ENCODE measurements at regions not wholly inside any gene's neighbourhood (a gene's known extent, or its start where the extent isn't known, plus 50 kb on each side); places are given as distances from the start of the nearest gene placed in this dataset.

- H3K4me3 Mint-ChIP-seq, result no peak overlapping the region
- H3K36me3 Mint-ChIP-seq (ENCODE audit: low read depth), result no peaks in the 10 kb centered on the region
- peaks cover 67% of the 10 kb centered on the region for H3K4me1 Mint-ChIP-seq (ENCODE audit: low read depth)
- no peaks in the 10 kb centered on the region for H3K27me3 Mint-ChIP-seq (ENCODE audit: low read depth)
- no peaks in the 10 kb centered on the region for H3K9me3 Mint-ChIP-seq
- peak overlapping the region; percentile 62 for H3K27ac Mint-ChIP-seq
Measured at GRCh38 chr2:43171789-43172188, 54.6 kb downstream of the ZFP36L2 start.

GRCh38 chr2:43170405-43171105 is 55.9 kb downstream of the ZFP36L2 start:
- peak overlapping the region; percentile 71 for H3K27ac Mint-ChIP-seq
- peak overlapping the region; percentile 36 for H3K4me3 Mint-ChIP-seq
- no peaks in the 10 kb centered on the region for H3K36me3 Mint-ChIP-seq (ENCODE audit: low read depth)
- no peaks in the 10 kb centered on the region for H3K27me3 Mint-ChIP-seq (ENCODE audit: low read depth)
- no peaks in the 10 kb centered on the region for H3K9me3 Mint-ChIP-seq
- peaks cover 61% of the 10 kb centered on the region for H3K4me1 Mint-ChIP-seq (ENCODE audit: low read depth)

DNA sequence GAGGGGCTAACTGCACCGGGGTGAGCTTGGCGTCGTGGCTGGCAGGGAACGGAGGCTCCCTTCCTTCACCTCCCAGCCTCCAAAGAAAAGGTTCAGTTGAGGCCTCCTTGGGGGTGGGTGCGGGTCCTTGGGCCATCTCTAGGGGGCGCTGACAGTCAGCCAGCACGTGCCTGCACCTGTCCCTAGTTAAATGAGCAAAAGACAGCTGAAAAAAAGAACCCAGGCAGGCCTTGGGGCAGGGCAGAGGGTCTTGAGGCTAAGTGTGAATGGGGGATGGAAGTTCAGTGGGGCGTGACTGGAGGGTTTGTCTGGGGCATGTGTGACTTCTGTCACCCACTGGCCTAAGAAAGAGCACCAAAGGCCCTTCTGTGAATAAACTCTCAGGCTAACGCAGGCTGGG is 56.4 kb downstream of the ZFP36L2 start:
- H3K27ac Mint-ChIP-seq, result peak overlapping the region; percentile 71
- no peaks in the 10 kb centered on the region for H3K36me3 Mint-ChIP-seq (ENCODE audit: low read depth)
- peak overlapping the region; percentile 36 for H3K4me3 Mint-ChIP-seq
- H3K27me3 Mint-ChIP-seq (ENCODE audit: low read depth), result no peaks in the 10 kb centered on the region
- no peaks in the 10 kb centered on the region for H3K9me3 Mint-ChIP-seq
- peaks cover 59% of the 10 kb centered on the region for H3K4me1 Mint-ChIP-seq (ENCODE audit: low read depth)

DNA sequence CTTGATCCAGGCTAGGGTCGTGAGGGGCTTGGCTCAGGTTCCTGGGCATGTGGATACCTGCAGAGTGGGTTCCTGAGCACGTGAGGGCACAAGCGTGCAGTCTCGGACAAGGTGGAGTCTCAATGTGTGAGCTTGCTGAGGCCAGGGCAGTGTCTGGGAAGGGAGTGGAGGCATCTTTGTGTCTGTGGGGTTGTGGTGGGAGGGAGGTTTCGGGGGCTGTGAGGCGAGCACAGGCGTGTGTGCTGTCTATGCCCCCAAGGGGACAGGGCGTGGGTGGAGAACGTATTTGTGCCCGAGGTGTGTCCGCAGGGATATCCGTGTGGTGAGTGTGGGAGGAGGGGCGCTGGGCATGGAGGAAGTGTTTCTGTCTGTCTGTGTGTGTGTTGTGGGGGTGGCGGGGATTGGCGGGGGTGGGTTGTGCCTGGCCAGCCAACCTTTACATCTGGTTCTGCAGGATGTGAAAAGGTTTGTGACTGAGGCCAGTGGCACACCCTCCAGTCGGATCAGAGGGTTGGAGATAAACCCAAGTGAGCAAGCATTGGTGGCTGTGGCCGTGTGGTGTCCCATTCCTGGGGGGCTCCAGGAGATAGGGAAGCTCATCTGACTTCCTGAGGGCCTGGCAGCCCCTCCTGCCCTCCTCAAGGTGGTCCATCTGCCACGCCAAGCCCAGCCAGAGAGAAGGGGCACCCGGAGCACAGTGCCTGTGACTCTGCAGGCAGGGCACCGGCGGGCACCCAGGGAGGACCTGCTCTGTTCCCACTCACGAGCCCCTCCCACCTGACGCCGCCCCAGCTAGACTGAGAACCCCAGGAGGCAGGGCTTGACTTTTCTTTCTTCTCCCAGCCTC is 57.1 kb downstream of the ZFP36L2 start:
- Mint-ChIP-seq H3K27ac (peak overlapping the region; percentile 94), H3K36me3 (ENCODE audit: low read depth) (no peaks in the 10 kb centered on the region), H3K4me3 (peak overlapping the region; percentile 78), H3K4me1 (ENCODE audit: low read depth) (peaks cover 55% of the 10 kb centered on the region), H3K9me3 (no peaks in the 10 kb centered on the region), H3K27me3 (ENCODE audit: low read depth) (no peaks in the 10 kb centered on the region)

- H3K4me1 Mint-ChIP-seq (ENCODE audit: low read depth), result peaks cover 46% of the 10 kb centered on the region
- peak overlapping the region; percentile 46 for H3K4me3 Mint-ChIP-seq
- H3K36me3 Mint-ChIP-seq (ENCODE audit: low read depth), result no peaks in the 10 kb centered on the region
- H3K27ac Mint-ChIP-seq, result peak overlapping the region; percentile 94
- H3K9me3 Mint-ChIP-seq, result no peaks in the 10 kb centered on the region
- H3K27me3 Mint-ChIP-seq (ENCODE audit: low read depth), result no peaks in the 10 kb centered on the region
Measured at GRCh38 chr2:43168016-43168369, 58.4 kb downstream of the ZFP36L2 start.

DNA sequence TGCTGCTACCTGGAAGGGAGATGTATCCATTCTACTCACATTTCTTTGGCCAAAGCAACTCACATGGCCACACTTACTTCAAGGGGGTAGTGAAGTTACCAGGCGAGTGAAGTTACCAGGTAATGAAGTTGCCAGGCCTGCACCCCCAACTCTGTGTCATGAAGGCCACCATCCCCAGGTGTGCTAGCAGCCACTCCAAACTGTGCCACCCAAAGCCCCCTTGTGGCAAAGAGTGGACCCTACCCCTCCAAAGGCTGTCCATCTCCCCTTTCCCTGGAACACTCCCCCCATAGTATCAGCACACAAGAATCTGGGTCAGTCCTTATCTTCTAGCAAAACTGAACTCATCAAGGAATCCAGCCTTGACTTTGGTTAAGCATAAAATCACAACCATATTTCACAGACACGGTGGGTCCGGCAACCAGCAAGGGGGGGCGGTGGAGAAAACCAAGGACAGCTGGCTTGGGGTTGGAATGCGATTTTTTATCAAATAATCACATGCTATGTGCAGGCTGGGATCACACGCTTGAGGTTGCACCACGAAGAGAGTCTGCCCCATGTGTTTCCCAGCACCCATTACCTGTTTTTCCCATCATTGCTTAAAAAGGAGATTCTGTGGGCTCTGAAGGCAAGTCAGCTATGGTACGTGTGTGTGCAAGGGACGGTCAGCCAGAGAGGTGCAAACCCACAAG is 60.9 kb downstream of the ZFP36L2 start:
- H3K4me1 Mint-ChIP-seq (ENCODE audit: low read depth), result peaks cover 38% of the 10 kb centered on the region
- H3K27ac Mint-ChIP-seq, result peak overlapping the region; percentile 13
- no peaks in the 10 kb centered on the region for H3K27me3 Mint-ChIP-seq (ENCODE audit: low read depth)
- H3K36me3 Mint-ChIP-seq (ENCODE audit: low read depth), result no peaks in the 10 kb centered on the region
- no peaks in the 10 kb centered on the region for H3K9me3 Mint-ChIP-seq
- H3K4me3 Mint-ChIP-seq, result no peak overlapping the region

DNA sequence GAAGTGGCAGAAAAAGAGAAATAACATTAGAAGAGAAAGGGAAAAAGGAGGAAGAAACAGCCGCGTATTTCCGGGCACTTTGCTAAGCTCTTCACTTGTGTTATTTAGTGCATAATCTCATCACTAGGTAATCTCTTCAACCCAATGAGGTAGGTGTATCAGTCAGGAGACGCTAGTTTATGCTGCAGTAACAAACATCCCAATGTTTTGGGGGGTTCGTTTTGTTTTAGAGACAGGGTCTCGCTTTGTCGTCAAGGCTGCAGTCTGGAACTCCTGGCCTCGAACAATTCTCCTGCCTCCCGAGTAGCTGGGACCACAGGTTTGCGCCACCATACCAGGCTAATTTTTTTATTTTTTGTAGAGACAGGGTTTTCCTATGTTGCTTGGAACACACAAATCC is 61.7 kb downstream of the ZFP36L2 start:
- Mint-ChIP-seq H3K4me1 (ENCODE audit: low read depth) (peaks cover 40% of the 10 kb centered on the region), H3K27me3 (ENCODE audit: low read depth) (no peaks in the 10 kb centered on the region), H3K36me3 (ENCODE audit: low read depth) (no peaks in the 10 kb centered on the region), H3K27ac (no peak overlapping the region), H3K9me3 (no peaks in the 10 kb centered on the region), H3K4me3 (no peak overlapping the region)

DNA sequence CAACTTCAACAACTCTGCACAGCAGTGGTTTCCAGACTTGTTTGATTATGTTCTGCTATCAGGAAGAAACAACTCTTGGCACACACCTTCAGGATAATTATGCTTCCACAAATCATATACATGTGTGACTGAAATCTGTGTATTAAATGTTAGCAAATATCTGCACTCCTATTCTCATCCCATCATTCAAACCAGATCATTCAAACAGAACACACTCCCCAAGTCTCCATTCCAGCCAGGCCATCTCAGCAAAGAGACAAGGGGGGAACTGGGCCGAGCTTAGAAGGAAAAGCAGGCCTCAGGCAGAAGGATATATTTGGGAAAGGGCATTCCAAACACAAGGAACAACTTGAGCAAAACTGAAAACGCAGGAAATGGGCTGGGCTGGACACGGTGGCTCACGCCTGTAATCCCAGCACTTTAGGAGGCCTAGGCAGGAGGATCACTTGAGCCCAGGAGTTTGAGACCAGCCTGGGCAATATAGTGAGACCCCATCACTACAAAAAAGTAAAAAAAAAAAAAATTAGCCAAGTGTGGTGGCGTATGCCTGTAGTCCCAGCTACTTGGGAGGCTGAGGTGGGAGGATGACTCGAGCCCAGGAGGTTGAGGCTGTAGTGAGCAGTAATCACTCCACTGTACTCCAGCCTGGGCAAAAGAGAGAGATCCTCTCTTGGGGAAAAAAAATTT is 62.7 kb downstream of the ZFP36L2 start:
- peak overlapping the region; percentile 16 for H3K27ac Mint-ChIP-seq
- H3K4me3 Mint-ChIP-seq, result no peak overlapping the region
- H3K9me3 Mint-ChIP-seq, result no peaks in the 10 kb centered on the region
- H3K36me3 Mint-ChIP-seq (ENCODE audit: low read depth), result no peaks in the 10 kb centered on the region
- H3K4me1 Mint-ChIP-seq (ENCODE audit: low read depth), result peaks cover 38% of the 10 kb centered on the region
- no peaks in the 10 kb centered on the region for H3K27me3 Mint-ChIP-seq (ENCODE audit: low read depth)

- no peaks in the 10 kb centered on the region for H3K9me3 Mint-ChIP-seq
- H3K4me1 Mint-ChIP-seq (ENCODE audit: low read depth), result peaks cover 40% of the 10 kb centered on the region
- no peaks in the 10 kb centered on the region for H3K27me3 Mint-ChIP-seq (ENCODE audit: low read depth)
- no peak overlapping the region for H3K4me3 Mint-ChIP-seq
- no peak overlapping the region for H3K27ac Mint-ChIP-seq
- peaks cover 3% of the 10 kb centered on the region for H3K36me3 Mint-ChIP-seq (ENCODE audit: low read depth)
Measured at GRCh38 chr2:43162511-43162776, 64.0 kb downstream of the ZFP36L2 start.

DNA sequence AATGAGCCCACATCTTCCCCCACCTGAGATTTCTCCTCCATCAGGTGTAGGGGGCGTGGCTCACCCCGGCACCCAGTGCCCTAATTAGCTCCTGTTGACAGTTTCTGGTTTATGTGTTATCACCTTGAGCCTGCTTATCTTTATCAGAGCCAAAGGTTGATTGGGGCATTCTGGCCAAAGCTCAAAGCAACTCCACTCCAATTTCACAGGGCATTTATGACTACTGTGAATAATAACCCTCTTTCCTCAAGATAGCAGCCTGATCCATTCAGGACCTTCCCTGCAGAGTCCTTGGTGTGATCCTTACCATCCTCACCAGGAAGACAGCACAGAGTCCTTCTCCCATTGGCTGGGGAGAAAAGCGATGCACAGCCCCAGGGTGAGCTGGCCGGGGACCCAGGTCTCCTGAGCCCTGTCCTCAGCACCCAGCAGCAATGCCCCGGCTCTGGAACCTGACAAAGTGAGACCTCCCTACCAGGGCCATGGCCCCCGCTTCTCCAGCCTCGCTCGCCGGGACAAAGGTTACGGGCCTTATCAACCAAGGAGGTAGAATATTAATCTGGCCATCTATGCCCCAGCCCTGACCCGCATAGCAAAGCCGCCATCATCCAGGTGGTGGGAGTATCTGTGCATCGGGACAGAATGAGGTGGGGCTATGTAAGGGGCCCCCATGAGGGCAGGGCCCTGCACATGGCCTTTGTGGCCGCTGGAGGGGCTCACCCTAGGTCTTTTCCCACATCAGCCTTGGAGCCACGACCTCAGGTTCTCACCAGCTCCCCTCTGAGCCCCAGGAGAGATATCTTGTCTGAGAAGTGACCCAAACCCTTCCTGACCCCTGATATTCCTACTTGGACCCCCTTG is 64.5 kb downstream of the ZFP36L2 start:
- H3K27ac Mint-ChIP-seq, result peak overlapping the region; percentile 49
- H3K4me3 Mint-ChIP-seq, result no peak overlapping the region
- H3K27me3 Mint-ChIP-seq (ENCODE audit: low read depth), result no peaks in the 10 kb centered on the region
- H3K4me1 Mint-ChIP-seq (ENCODE audit: low read depth), result peaks cover 41% of the 10 kb centered on the region
- H3K36me3 Mint-ChIP-seq (ENCODE audit: low read depth), result peaks cover 3% of the 10 kb centered on the region
- H3K9me3 Mint-ChIP-seq, result no peaks in the 10 kb centered on the region

DNA sequence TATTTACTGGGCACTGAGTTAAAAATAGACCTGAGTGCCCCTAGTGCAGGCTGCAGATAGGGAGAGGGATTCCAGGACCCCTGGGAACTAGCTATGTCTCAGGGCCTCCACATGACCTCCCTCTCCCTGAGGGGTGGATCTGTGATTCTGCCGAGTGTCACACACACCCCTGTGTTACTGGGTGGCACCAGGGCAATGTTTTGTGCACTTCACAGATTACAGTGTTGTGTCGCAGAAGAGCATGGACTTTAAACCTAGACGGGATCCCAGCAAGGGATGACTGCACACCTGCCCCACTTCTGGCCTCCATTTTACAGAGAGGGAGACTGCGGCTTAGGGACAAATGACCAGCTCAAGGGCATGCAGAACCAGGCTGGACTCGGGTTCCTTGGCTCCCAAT is 65.6 kb downstream of the ZFP36L2 start:
- Mint-ChIP-seq H3K4me3 (no peak overlapping the region), H3K27me3 (ENCODE audit: low read depth) (no peaks in the 10 kb centered on the region), H3K27ac (no peak overlapping the region), H3K9me3 (no peaks in the 10 kb centered on the region), H3K4me1 (ENCODE audit: low read depth) (peaks cover 44% of the 10 kb centered on the region), H3K36me3 (ENCODE audit: low read depth) (peaks cover 6% of the 10 kb centered on the region)

GRCh38 chr2:43159797-43160196 is 66.6 kb downstream of the ZFP36L2 start:
- Mint-ChIP-seq H3K4me3 (peak overlapping the region; percentile 34), H3K27me3 (ENCODE audit: low read depth) (no peaks in the 10 kb centered on the region), H3K4me1 (ENCODE audit: low read depth) (peaks cover 39% of the 10 kb centered on the region), H3K9me3 (no peaks in the 10 kb centered on the region), H3K36me3 (ENCODE audit: low read depth) (peaks cover 6% of the 10 kb centered on the region), H3K27ac (peak overlapping the region; percentile 100)

DNA sequence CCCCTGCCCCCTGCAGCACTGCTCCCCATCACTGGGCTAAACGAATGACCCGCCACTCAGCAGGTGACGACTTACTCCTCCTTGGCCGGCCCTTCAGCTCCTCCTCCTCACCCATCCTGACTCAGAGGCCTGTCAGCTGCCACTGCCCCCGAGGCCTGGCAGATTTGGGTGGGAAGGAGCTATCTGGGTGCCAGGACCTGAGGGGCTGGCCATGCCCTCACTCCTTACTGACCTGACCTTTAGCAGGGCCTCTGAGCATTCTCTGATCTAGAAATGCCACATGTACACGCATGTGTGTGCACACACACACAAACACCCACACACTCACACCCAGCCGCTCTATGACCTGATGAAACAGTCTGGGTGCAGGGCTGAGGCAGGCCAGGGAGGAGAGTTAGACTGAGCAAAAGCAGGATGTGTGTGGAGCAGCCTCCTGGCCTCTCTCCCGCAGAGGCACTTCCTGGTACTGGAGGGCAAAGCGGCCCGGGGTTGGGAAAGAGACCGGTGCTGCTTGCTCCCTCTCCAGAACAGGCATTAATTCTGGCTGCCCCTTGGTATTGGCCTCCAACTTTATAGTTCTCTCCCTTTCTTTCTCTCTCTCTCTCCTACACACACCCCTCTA is 68.0 kb downstream of the ZFP36L2 start:
- Mint-ChIP-seq H3K27ac (peak overlapping the region; percentile 100), H3K27me3 (ENCODE audit: low read depth) (no peaks in the 10 kb centered on the region), H3K4me3 (peak overlapping the region; percentile 83), H3K4me1 (ENCODE audit: low read depth) (peaks cover 39% of the 10 kb centered on the region), H3K36me3 (ENCODE audit: low read depth) (peaks cover 6% of the 10 kb centered on the region), H3K9me3 (no peaks in the 10 kb centered on the region)

Data from T-helper 1 cell treated with Interleukin-12 subunit alpha and Interleukin-12 subunit beta and Interleukin-4 antibody, amounts not matched to agents 30 μg/mL and 1 μg/mL, for 36 hours (primary cell).